GM21390 (cell line): ENCODE measurements at regions not wholly inside any gene's neighbourhood (a gene's known extent, or its start where the extent isn't known, plus 50 kb on each side); places are given as distances from the start of the nearest gene placed in this dataset.

Experiments
- ATAC-seq: cut with Tn5 transposase; IDR thresholded peaks from one replicate; pipeline ENCODE4 v1.9.1; 2021; ENCODE audit not compliant: unreplicated experiment

DNA sequence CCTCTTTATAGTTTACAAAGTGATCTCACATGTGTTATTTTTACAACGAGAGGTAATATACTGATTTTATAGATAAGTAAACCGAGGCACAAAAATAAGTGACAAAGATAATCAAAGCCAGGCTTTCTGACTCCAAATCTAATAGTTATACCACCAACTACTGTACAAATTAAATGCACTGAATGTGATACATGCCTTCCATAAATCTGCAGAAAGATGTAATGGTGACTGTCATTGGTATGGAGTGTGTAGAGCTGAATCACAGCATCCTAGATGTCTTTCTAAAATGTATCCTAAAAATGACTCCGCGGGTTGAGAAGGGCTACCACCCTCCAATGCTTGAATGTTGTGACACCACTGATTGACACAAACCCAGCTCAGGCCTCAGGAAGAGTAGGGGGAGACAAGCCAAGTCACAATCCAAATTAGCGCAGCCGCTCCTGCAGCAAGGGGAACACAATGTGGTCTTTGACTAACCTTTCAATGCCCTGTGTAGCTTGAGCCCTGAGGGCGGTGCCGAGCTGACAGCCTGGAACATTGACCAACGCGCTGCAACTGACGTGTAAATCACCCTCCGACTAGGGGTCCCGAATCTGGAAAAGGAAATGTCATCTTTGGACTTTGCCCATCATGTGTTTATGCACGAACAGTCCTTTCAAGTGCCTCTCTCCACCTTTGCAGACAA is 136.8 kb downstream of the OLIG3 start:
- ATAC-seq: no peak

DNA sequence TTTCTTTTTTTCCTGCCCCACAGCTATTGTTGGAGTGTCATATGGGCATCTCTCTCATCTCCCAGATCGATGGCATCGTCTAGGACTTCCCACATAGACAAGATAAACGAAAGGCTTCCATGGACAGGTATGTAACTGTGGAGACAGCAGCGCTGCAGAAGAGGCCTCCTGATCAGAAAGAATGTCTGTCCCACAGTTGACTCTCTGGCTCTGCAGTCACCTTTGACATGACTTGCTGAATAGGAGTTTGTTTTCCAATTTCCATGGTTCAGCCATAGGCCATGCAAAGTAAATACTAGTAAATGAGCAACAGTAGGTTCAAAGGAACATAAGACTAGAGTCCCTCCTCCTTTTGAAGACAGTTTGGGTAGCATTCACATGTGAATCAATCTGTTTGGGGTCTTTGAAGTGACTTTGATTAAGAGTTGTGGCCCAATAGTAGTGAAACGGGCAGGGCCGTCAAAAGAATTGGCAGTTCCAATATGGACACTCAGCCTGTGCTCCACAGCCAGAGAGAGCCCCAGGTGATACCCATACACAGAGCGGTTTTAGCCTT is 134.7 kb upstream of the IFNGR1 start:
- no peak for ATAC-seq

DNA sequence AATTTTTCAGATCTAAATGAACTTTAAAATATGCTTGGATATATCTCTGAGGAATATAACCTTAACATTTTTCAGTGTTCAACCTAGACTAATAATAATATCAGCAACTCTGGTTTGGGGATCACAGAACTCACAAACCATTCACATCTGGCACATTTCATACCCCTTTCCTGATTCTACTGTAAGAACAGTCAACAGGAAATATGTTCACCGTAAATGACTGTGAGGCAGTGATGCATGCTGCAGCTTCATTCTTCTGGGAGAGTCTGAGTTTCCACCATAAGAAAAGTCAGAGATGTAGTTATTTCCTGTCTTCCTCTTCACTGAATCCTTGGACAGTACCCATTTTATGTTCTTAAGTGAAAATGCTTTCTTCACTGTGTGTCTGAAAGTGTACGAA is 134.2 kb upstream of the IFNGR1 start:
- ATAC-seq: no peak

DNA sequence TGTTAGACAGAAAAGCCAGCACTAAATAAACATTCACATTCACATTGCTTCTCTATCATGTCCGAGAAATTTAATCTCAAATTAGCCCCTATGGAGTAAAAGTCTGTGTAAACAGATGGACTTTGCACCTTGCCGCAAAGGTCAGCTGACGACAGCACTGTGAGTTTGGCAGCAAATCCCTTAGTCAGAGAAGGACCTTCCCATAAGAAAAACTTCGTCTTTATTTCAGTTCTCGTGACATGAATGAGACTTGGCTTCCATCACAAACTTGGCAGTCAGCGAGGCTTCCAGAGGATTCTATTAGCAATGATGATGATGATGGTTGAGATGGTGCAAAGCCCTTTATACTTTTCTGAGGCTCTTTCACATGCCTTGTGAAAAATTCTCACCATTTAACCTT is 133.7 kb upstream of the IFNGR1 start:
- ATAC-seq: no peak

DNA sequence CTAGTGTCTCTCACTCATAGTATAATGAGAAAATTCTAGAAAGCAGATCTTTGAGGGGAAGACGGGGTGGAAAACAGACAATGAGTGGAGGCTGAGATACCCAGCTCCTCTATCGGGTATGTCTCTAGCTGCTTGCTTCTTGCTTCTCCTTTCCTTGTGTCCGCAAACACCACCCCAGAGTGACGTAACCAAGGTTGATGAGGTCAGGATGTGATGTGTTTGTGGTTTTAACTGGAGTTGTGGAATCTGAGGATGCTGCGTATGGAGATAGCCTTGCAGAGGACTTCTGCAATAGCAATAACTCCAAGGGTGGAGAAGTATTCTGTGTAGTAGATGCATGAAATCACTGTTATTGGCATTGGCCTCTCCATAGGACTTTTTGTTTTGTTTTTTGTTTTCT is 132.7 kb upstream of the IFNGR1 start:
- ATAC-seq: no peak

DNA sequence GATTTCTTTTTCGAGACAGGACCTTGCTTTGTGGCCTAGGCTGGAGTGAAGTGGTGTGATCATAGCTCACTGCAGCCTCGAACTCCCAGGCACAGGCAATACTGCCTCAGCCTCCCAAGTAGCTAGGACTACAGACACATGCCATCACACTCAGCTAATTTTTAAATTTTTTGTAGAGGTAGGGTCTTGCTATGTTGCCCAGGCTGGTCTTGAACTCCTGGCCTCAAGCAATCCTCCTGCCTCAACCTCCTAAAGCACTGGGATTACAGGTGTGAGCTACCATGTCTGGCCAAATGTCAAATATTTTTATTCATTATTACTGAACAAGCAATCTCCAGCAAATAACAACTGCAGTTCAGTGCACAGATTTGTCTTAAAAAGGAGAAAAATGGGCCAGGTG is 131.7 kb upstream of the IFNGR1 start:
- no peak for ATAC-seq

DNA sequence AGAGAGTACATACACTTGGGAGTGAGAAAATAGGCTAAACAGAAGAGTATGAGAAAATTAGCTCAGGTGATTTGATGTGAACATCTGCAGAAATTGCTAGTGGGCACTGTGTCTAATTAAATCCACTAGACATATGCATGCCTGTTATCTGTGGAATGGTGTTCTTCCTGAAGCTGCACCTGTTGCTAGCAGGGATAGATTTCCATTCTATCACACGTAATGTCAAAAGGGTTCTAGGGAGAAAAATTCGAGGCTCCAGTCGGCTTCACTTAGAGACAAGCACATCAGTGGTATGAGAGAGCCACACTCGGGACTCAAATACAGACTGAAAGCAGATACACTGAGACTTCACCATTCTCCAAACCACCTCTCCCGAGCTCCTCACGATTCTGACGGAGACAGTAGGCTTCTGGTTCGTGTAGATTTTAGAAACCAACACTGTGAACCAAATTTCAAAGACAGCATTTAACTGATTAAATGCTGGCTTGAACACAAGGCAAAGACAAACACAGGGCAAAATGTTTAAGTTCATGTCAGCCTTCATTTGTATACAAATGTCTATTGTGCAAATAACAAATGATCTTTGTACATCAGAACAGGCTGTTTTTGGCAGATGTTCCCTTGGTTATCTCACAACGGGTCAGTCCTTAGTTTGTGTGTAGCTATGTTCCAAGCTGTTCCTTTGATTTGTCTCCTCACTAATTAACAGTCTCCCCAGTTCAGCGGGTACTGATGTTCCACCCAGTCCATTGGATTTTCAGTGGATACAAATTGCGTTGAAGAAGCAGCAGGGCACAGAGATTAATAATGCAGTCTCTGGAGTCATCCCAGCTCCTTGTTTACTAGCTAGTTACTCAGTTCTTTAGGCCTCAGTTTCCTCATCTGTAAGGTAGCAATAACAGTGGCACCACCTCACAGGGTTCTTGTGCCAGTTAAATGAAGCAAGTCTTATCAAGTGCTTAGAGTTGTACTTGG is 131.0 kb upstream of the IFNGR1 start:
- no peak for ATAC-seq

DNA sequence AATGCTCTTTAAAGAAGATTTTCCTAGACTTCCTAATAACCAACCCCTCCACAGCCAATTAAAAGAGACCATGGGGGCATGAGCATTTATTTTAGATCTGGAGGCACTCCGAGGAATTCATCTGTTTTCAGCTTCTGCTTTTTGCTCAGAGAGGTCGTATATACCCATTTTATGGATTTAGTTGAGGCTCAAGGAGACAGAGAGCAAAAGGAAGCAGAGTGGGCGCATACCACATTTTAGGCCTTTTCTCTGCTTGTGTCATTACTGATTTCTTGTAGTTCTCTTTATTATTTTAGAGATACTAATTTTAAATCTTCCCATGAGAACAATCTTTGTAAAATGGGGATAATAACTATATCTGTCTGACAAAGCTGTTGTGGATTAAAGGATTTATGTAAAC is 129.6 kb upstream of the IFNGR1 start:
- no peak for ATAC-seq

DNA sequence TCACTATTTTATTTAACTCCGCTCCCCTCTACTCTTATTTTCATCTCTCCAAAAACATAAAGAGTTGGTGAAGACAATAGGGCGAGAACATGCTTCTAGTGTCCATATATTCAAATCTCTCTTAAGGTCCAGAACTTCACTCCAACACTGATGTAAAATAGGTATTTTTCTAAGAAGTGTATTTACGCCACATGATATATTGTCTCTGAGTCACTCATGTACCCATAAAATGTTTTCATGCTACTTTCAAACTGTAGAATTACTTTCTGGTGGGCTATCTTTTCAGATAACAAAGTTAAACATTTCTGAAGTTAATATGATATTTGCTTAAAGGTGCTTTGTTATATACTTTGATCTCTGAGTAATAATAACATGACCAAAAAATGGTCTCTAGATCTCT is 124.1 kb upstream of the IFNGR1 start:
- ATAC-seq: no peak

DNA sequence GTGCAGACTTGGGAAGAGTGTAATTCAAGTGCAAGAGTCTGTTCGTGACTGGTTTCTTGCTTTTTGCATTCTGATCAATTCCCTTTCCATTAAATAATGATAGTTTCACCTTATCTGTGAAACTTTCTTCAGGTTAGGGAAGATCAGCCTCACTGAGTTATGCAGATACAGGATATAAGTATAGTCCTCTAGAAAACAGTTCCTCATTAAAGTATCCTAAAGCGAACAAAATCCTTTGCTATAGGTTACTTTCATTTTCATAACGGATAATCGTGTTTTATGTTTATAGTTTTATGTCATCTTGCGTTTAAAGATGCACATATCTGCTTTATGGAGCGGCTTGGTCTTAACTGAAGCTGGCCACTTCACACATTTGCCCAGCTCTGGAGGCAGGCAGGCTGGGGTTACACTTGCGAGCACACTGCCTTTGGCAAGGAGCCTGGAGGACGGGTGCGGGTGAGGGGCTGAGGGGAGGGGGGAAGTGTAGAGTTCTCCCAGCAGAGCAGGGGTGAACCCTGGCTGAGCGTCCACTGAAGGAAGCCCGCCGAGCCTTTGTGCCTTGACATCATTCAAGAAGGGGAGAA is 123.5 kb upstream of the IFNGR1 start:
- ATAC-seq: no peak

DNA sequence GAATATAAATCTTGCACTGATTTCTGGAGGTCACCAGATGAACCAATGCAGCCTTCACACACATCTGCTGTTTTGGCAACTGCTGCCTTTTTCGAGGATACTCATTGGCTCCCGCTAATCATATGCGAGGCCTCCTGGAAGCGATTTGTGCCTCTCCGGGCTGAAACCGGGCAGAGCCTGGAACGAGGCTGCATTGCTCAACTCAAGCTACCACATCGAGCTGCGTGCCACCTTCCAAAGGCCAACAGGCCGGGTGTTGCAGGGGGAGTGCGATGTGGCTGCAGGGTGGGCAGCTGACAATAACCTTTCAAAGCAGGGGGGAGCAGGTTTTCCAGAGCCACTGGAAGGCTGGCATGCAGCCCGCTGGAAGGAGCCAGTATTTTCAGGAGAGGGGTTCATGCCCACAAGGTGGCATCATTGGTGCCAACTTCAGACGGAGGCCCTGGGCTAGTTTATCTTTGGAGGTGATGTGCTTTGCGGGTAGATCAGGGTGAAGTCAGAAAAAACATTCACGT is 122.6 kb upstream of the IFNGR1 start:
- ATAC-seq: no peak

DNA sequence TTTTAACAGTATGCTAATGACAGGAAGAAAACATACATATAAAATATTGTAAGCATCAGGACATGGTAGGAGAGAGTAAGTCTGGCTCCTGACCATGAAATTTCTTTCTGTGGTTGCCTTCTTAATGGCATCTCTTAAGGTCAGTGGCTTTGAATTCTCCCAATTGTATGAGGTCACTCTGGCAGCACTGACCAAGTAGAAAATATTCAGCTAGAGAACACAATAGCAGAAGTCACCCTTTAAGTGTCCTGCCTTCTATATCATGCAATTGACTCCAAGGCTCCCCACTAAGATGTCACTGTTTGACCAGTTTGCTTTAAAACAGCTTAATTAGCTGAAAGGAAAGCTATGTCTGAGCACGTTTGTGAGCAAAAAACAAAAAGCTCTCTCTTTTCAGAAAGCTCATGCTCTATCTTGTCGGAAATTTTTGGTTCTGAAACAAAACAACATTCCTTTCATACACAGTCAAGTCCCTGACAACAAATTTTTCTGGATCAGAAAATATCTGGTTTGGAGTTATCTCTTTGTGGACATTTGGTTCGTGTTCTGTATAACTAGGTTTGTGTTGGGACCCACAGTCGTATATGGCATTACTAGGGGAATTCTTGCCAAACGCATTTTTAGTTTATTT is 120.9 kb upstream of the IFNGR1 start:
- no peak for ATAC-seq

DNA sequence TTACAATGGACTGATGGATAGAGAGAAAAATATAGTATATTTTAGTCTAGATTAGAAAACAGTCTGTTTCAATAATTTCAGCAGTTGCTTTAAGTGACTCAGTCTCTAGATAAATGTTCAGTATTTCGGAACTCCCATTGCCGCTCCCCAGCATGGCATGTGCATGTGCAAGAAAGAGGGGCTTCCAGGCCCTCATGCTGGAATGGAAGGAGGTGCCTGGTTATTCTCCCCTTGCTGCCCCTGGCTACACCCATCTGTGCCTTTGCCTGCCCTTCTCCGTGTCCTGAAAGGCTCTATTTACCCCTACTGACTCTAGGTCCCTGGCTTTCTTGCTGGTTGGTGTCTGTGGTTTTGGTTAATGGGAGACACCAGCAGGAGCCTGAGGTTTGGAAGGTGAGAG is 115.7 kb upstream of the IFNGR1 start:
- ATAC-seq: no peak

DNA sequence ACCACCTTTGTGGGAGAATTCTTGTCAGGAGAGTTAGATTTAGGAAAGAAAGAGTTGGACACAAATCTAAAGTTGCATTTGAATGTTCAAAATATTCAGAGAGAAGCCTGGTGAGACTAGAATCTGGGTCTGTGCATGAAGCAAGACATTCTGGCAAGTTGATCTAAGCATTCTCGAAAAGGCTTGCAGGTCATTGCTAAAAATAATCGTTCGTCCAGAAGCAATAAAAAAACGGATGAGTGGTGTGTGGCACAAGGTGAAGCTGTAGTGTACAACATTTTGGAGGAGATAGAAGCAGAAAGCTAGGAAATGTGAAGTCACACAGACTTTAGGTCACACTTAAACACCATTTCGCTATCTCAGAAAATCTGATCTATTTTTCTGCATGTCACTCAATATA is 114.9 kb upstream of the IFNGR1 start:
- no peak for ATAC-seq

DNA sequence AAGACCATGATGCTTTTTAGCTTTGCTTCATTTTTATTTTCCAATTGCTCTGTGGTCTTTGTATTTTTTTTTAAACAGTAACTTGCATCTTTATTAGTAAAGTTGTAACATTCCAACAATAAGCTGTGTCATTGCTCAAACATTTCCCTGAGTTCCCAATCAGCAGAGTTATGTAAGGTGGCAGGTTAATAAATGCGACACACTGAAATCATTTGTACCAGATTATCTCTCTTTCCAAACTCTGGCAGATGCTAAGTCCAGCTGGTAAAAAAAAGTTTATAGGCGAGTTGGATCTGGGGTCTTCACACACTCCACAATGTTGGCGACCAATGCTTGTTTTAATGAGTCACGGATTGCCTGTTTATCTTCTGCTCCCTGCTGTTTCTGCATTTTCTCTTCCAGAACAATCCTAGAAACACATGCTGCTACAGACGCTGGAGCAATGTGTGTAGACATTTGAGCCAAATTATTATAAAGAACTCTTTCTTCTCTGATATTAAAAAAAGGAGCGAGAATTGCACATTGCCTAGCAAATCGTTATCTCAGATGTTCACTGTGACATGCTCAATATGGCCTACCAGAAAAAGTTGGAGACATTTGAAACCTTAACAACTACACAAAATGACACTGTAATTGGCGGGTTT is 113.6 kb upstream of the IFNGR1 start:
- ATAC-seq: no peak

DNA sequence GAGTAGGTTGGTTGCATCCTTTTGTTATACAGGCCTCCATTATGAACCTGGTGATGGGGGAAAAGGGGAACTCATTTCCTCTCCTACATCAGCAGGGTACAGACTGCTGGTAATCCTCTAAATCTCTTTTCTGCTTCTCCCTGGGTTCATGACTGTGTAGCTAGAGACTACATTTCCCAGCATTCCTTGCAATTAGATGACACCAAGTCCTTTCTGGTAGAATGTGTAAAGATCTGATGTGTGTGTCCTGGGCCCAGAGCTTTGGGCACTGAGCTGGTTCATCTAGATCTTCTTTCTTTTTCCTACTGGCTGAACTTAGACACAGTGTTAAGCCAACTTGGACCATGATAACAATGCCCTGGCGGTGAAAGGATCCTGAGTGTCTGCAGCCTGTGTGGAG is 104.7 kb upstream of the IFNGR1 start:
- no peak for ATAC-seq

DNA sequence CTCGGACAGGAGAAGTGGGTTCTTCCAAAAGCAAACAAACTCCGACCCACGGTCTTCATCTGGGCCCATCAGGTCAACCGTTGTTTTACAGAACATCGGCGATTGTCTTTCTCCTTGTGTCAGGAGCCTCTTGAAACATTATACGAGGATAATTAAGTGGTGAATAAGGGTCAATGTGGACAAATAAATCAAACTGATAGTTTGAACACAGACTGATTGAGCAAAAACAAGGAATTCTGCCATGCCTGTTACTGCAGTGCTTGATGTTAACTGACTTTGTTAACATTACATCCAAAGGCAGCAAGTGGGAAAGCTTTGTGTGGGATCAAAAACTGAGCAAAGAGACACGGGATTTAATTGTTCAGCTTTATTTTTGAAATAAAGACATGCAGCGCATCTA is 101.1 kb upstream of the IFNGR1 start:
- ATAC-seq: no peak

DNA sequence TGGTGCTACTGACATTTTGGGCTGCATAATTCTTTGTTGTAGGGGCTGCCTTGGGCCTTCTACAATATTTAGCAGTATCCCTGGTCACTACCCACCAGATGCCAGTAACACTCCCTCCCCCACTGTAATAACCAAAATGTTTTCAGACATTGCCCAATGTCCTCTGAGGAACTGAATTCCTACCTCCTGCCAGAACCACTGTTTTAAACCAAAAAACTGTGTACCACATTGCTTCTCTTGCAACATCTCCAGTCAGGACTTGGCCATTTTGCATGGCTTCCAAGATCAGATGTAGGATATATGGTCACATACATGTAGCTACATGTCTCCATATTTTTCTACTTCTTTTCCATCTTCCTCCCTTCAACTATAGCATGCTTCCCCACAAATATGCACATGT is 97.4 kb upstream of the IFNGR1 start:
- no peak for ATAC-seq

DNA sequence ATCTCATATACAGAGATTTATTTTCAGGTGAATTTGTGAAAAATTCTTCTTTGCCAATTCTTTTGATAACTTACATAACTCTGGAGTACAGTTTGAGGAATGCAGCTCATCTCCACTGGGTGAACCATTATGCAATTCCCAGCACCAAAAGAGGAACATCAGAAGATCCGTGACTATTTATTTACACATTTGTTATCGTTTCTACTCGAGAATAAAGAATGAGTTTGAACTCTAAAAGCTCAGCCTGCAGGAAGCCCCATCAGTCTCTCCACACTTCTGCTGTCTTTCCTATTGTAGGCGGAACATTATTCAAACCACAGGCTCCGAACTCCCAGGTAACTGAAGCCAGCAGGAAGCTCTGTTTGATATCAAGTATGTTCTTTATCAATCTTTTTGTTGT is 95.9 kb upstream of the IFNGR1 start:
- ATAC-seq: no peak
